HT1080 (cell line): ENCODE measurements at regions not wholly inside any gene's neighbourhood (a gene's known extent, or its start where the extent isn't known, plus 50 kb on each side); places are given as distances from the start of the nearest gene placed in this dataset.
A peak's percentile ranks its signal among the peaks of the same experiment; 100 is the strongest.
"Not testable (repeated sequence)": the region's sequence is repeated elsewhere in the genome, so short reads cannot be mapped to it uniquely, and the experiment has no call there.

Source experiments
- DNase-seq: peaks from one replicate; pipeline ENCODE4 v3.0.0-alpha.2; 2015; ENCODE audit warnings: low read depth

DNA sequence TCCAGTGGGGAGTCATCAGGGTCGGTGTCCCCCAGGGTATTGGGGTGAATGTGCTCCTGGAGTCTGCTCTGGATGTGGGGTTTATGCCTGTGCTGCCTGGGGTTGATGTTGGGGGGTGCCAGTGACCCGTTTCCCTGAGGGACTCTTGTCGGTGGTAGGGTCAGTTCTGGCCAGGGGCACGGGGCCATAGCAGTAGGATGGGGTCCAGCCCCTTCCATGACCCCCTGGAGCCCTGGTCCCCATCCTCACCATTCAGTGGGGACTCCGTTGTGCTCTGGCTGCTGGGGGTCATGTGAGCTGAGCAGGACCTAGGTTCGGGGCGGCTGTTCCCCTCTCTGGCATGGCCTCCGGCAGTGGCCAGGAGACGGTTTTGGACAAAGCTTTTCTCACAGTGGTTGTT, 530.8 kb downstream of the GOLGA6L6 start:
- not testable (repeated sequence) for DNase-seq

DNA sequence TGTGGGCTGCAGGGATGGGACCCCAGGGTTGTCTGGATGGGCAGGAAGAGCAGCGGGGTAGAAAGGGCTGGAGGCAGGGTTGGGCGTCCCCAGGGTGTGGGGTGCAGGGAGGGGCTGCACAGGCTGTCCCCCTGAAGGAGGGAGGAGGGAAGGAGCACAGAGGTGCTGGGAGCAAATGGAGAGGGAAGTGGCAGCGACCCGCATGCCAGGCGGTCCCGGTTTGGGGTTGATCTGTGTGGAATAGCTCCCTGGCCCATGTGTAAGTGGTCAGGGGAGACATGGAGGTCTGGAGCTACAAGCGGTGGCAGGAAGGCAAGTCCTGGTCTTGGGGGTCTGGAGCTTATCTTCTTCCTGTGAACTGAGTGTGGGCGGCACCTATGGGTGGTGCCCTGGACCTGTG, 532.0 kb downstream of the GOLGA6L6 start:
- not testable (repeated sequence) for DNase-seq

GRCh38 chr15:20007338-20007737, 534.3 kb downstream of the GOLGA6L6 start:
- DNase-seq: not testable (repeated sequence)

DNA sequence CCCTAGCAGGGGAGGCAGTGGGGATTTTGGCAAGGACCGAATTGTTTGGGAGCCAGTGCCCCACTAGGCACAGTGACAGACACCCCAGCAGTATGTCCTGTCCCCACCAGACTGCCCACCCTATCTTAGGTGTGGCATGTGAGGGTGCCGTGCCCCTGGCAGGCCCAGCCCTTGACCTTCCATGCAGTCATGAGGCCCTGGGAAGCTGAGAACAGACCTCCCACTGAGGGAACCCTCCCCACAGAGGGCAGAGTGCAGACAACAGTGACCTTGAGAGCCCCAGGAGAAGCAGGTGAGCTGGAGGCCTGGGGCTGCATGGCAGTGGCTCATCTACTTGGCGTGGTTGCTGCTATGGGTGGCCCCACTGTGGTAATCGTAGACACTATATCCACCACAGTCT, 538.1 kb downstream of the GOLGA6L6 start:
- not testable (repeated sequence) for DNase-seq

DNA sequence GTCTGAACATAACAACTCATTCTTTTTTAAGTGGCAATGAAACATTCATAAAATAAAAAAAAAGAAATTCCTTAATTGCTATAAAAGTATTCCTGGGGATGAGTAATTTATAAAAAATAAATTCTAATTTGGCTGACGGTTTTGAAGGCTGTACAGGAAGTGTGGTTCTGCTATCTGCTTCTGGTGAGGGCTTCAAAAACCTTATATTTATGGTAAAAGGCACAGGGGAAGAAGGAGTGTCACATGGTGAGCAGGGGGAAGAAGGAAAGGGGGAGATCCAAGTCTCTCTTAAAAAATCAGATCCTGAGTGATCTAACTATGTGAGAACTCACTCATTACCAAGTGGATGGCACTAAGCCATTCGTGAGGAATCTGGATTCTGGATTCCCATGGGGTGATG, 539.0 kb downstream of the GOLGA6L6 start:
- not testable (repeated sequence) for DNase-seq

GRCh38 chr15:19996574-19997194, 544.9 kb downstream of the GOLGA6L6 start:
- not testable (repeated sequence) for DNase-seq

GRCh38 chr15:19995296-19995695, 546.3 kb downstream of the GOLGA6L6 start:
- not testable (repeated sequence) for DNase-seq

DNA sequence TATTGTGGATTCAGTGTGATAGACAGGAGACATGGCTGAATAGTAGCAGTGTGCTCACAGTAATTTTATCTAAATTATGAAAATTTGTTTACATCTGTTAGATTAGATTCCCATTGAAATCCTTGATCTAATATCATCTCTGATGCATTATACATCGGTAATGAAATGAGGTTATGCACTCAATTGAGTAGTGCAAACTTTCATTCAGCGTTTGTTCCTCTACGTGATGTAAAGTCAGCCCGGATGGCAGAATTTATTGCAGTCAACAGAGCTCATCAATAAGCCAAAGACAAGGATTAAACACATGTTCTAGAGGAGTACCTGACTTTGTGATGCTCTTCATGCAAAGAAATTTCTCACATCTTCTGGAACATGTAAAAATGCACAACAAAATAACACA, 549.2 kb downstream of the GOLGA6L6 start:
- DNase-seq: no peak

DNA sequence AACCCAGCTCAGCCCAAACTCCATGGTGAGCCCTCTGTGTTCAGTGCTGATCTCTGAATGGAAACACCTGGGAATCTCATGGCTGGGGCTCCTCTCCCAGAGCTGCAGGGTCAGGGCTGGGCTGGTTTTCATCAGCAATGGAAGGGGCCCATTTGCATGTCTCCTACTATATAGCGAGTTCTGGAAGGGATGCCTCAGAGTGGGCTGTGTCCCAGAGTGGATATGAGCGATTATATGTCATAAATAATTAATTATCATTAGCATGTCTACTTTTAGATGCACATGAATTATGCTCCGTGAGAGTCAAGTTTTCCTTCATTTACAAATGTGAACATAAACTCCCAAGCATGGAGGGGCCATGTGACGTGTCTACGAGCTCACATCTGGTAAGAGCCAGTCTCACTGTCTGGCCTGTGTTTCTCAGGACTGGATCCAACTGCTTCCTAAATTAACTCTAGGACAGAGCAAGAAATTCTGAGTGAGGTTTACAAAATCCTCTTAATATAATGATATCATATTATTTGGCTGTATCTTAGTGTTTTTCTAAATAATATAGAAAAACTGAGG, 553.4 kb downstream of the GOLGA6L6 start:
- no peak for DNase-seq

- peak; percentile 28 for DNase-seq
Observed at GRCh38 chr15:19987389-19988048, 554.1 kb downstream of the GOLGA6L6 start.

GRCh38 chr15:19984101-19984500, 557.5 kb downstream of the GOLGA6L6 start:
- DNase-seq: no peak

DNA sequence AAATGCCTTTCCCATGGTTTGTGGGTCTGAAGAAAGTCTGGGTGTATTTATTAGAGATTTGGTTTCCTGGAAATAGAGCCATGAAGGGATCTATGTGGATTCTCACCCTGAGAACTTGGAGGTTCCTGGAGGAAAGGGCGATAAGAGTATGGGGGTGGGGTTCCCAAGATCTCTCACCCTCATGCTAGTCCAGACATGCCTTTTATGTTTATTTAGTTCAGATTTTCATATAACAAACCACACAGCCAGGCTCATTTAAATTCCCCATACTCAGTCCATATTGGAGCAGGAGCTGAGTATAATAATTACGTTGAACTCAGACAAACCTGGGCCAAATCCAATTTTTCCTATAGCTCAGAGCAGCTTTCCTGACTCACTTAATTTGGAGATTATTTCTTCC, 566.6 kb downstream of the GOLGA6L6 start:
- DNase-seq: no peak

GRCh38 chr15:19973718-19974117, 567.9 kb downstream of the GOLGA6L6 start:
- peak; percentile 30 for DNase-seq

DNA sequence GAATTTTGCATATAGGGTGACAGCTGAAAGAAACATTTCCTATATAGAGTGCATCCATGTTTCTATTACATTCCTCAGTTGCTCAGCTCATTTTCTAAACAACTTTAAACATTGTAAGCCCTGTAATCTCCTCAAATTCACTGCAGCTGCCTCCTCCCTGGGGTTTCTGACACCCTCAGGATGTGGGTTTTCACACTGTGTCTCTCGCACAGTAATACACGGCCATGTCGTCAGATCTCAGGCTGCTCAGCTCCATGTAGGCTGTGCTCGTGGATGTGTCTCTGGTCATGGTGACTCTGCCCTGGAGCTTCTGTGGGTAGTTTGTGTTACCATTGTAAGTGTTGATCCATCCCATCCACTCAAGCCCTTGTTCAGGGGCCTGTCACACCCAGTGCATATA, 569.0 kb downstream of the GOLGA6L6 start:
- not testable (repeated sequence) for DNase-seq

DNA sequence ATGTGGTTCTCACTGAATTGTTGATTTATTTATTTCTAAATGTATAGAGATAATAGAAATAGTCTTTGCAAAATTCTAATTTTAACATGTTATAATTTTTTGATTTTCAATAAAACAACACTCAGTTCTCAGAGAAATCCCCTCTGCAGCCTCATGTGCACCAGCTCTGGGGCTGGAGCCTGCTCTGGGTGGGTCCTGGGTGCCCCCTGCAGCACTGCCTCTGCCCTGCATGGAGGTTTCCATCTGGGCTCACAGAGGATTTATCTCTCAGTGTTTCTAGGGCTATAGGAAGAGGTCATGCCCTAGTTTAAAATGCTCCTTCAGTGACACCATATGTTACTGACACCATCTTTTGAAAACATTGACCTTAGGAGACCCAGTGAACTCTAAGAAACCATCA, 576.0 kb downstream of the GOLGA6L6 start:
- not testable (repeated sequence) for DNase-seq

DNA sequence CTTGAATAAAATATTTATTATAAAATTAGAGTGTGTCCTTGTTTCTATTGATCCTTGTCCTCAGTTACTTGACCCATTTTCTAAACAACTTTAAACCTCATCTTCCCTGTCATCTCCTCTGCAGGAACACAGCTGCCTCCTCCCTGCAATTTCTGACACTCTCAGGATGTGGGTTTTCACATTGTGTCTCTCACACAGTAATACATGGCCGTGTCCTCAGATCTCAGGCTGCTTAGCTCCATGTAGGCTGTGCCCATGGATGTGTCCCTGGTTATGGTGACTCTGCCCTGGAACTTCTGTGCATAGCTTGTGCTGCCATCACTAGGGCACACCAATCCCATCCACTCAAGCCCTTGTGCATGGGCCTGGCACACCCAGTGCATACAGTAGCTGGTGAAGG, 577.1 kb downstream of the GOLGA6L6 start:
- DNase-seq: not testable (repeated sequence)

DNA sequence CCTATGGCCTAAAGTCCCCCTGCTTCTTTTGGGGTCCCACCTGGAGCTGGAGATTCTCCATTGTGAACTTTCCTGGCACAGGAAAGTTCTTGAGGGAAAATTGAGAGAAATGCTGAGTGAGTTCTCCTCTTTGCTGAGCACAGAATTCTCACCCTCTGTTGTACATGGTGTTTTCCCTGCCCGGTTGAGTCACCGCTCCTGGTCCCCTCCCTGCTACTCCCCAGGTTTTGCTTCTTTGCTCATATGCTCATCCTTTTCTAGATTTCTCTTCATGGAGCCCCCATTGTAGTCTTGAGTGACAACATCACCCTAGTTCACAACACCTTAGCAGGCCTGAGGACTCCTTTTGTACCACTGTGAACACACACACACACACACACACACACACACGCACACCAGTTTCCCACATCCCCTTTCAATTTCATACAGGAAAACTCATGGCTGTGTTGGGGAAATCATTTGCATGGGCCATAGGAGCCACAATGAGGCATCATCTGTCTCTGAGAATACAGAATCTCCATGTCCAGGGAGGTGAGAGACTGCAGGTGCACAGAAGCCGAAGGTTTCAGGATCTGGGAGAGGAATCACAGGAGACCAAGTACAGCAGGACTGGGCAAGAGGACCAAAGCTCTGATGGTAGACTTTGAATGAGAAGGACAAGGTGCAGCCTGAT, 585.3 kb downstream of the GOLGA6L6 start:
- DNase-seq: no peak

GRCh38 chr15:19944261-19944888, 597.2 kb downstream of the GOLGA6L6 start:
- no peak for DNase-seq

- DNase-seq: no peak
Observed at GRCh38 chr15:19943515-19943914, 598.1 kb downstream of the GOLGA6L6 start.

GRCh38 chr15:19903281-19903680, 638.3 kb downstream of the GOLGA6L6 start:
- not testable (repeated sequence) for DNase-seq

DNA sequence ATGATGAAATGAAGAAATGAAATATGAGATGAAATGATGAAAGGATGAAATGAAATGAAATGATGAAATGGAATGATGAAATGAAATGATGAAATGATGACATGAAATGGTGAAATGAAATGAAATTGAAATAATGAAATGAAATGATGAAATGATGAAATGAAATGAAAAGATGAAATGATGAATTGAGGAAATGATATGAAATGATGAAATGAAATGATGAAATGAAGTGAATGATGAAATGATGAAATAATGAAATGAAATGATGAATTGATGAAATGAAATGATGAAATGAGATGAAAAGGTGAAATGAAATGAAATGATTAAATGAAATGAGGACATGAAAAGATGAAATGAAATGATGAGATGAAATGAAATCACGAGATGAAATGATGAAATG, 639.2 kb downstream of the GOLGA6L6 start:
- DNase-seq: not testable (repeated sequence)

DNA sequence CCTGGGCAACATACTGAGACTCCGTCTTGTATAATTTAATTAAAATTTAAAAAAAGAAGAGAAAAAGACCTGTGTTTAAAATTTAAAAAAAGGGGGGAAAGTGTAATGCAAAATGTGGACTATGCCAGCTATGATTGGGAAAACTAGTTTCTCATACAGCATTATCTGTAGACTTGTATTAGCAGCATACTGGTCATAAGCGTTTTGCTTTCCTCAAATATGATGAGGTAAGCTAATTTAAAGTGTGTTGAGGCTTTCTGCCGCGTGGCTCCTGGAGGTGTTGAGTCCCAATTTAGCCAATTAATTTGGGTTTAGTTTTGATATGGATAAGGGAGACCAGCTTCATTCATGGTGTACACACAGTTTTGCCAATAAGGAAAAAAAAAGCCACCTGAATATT, 640.2 kb downstream of the GOLGA6L6 start:
- DNase-seq: not testable (repeated sequence)
